ENCODE measurements at regions not wholly inside any gene's neighbourhood (a gene's known extent, or its start where the extent isn't known, plus 50 kb on each side); places are given as distances from the start of the nearest gene placed in this dataset.

DNA sequence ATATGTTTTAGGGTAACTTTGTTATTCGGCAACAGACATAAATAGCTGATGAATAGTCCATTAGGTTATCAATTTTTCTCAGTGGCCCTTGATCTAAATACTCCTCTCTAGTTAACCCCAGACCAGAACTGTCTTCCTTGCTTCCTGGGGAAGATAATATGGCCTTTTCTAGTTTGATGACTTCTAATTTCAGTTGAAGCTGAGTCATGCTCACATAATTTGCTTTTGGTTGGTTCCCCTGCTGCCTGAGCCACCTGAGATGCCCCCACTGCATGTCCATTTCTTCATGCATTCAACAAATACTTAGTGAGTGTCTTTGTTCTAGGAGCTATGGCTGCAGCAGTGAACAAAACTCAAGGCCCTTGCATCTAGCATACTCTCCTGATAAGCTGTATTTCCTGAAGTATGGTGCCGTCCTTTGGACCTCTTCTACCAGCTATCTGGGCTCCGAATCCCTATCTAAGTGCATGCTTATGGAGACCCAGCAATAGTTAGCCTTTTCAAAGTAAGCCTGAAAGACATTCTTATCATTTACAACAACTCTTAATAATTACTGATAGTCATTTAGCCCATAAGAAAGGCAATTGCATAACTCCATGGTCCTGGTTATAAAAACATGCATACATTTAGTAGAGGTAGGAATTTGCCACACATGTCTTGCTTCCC lies 84.5 kb upstream of the SLC12A2 start:
- no peaks in the 10 kb centered on the region for H3K9me3 Mint-ChIP-seq (ENCODE audit: insufficient read depth)
- ATAC-seq (ENCODE audit: low read depth): no peak
- POLR2A ChIA-PET: no interaction called here

DNA sequence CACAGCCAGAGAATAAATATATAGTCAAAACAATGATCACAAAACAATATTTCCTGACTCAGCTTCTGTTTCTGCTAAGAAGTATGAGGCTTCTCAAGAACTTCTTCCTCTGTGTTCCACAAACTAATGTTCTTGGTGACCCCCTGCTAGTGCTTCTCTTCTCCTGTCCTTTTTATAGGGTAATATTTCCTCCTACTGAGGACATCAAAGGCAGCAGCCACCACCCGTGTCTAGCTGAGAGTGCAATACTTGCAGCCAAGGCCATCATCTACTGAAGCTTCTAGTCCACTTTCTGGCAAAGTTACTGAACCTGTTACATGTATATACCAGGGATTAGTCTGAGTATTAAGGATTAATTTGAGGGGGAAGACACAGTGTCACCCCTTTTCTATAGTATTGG lies 83.7 kb upstream of the SLC12A2 start:
- Histone ChIP-seq H3K27me3 (replicated peaks in 1 of 4; ENCODE audit: control extremely low read depth in 1 of 4, control insufficient read depth in 3 of 4, insufficient read depth in 4 of 4, low read length in 3 of 4) (no peaks in the 10 kb centered on the region), H3K9me3 (ENCODE audit: control extremely low read depth in 1 of 3, control insufficient read depth in 2 of 3, insufficient read depth in 1 of 3, low read length in 2 of 3) (no peaks in the 10 kb centered on the region), H3K36me3 (replicated peaks in 1 of 2; ENCODE audit: control extremely low read depth in 1 of 2, control insufficient read depth in 1 of 2, extremely low read depth in 1 of 2, insufficient read depth in 2 of 2, low read length in 1 of 2) (peaks cover 0 to 5% of the 10 kb centered on the region in 2 experiments), H2AFZ (ENCODE audit: insufficient read depth, low read depth, low read length, poor library complexity, severe bottlenecking) (no peak overlapping the region), H3K27ac (ENCODE audit: low read length in 2 of 2) (no peak overlapping the region), H3K4me1 (ENCODE audit: control insufficient read depth in 2 of 2, insufficient read depth in 2 of 2, low read length in 2 of 2) (no peaks in the 10 kb centered on the region), H3K4me2 (replicated peaks; ENCODE audit: low read depth, low read length, poor library complexity, severe bottlenecking) (no peak overlapping the region), H4K20me1 (ENCODE audit: control insufficient read depth, insufficient read depth, low read length, poor library complexity, severe bottlenecking) (no peaks in the 10 kb centered on the region), H3K4me3 (ENCODE audit: control extremely low read depth in 1 of 5, extremely low read depth in 1 of 5, insufficient read depth in 1 of 5, low read depth in 2 of 5, low read length in 4 of 5) (no peak overlapping the region), H3K9ac (ENCODE audit: low read length) (no peak overlapping the region), H3K79me2 (ENCODE audit: control insufficient read depth, insufficient read depth, low read length) (no peaks in the 10 kb centered on the region)
- Mint-ChIP-seq H3K9me3 (ENCODE audit: insufficient read depth) (no peaks in the 10 kb centered on the region), H3K27me3 (no peaks in the 10 kb centered on the region), H3K4me1 (no peaks in the 10 kb centered on the region), H3K4me3 (no peak overlapping the region), H3K27ac (no peak overlapping the region)
- ATAC-seq (ENCODE audit: low read depth): no peak
- POLR2A ChIA-PET: no interaction called here
- DNase-seq: no peak
- no CpG with 5 or more reads among the region's 1 CpG for WGBS (ENCODE audit: insufficient coverage)
- CTCF ChIA-PET: no interaction called here
- TF ChIP-seq, protein P1, sequence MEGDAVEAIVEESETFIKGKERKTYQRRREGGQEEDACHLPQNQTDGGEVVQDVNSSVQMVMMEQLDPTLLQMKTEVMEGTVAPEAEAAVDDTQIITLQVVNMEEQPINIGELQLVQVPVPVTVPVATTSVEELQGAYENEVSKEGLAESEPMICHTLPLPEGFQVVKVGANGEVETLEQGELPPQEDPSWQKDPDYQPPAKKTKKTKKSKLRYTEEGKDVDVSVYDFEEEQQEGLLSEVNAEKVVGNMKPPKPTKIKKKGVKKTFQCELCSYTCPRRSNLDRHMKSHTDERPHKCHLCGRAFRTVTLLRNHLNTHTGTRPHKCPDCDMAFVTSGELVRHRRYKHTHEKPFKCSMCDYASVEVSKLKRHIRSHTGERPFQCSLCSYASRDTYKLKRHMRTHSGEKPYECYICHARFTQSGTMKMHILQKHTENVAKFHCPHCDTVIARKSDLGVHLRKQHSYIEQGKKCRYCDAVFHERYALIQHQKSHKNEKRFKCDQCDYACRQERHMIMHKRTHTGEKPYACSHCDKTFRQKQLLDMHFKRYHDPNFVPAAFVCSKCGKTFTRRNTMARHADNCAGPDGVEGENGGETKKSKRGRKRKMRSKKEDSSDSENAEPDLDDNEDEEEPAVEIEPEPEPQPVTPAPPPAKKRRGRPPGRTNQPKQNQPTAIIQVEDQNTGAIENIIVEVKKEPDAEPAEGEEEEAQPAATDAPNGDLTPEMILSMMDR (IDR thresholded peaks at IDR 0.05): no peak
- TF ChIP-seq EZH2 (IDR thresholded peaks at IDR 0.05; ENCODE audit: borderline replicate concordance, insufficient read depth, low read depth, low read length, poor library complexity, severe bottlenecking): no peak
- intact Hi-C loops (cut with micrococcal nuclease): no loop called here

More for the DNA sequence above, 84.5 kb upstream of the SLC12A2 start:
- Histone ChIP-seq H3K36me3 (replicated peaks in 1 of 2; ENCODE audit: control extremely low read depth in 1 of 2, control insufficient read depth in 1 of 2, extremely low read depth in 1 of 2, insufficient read depth in 2 of 2, low read length in 1 of 2) (peaks cover 0 to 5% of the 10 kb centered on the region in 2 experiments), H4K20me1 (ENCODE audit: control insufficient read depth, insufficient read depth, low read length, poor library complexity, severe bottlenecking) (no peaks in the 10 kb centered on the region), H3K79me2 (ENCODE audit: control insufficient read depth, insufficient read depth, low read length) (no peaks in the 10 kb centered on the region), H3K9ac (ENCODE audit: low read length) (no peak overlapping the region), H2AFZ (ENCODE audit: insufficient read depth, low read depth, low read length, poor library complexity, severe bottlenecking) (no peak overlapping the region), H3K4me1 (ENCODE audit: control insufficient read depth in 2 of 2, insufficient read depth in 2 of 2, low read length in 2 of 2) (no peaks in the 10 kb centered on the region), H3K4me3 (ENCODE audit: control extremely low read depth in 1 of 5, extremely low read depth in 1 of 5, insufficient read depth in 1 of 5, low read depth in 2 of 5, low read length in 4 of 5) (no peak overlapping the region), H3K27ac (ENCODE audit: low read length in 2 of 2) (no peak overlapping the region), H3K4me2 (replicated peaks; ENCODE audit: low read depth, low read length, poor library complexity, severe bottlenecking) (no peak overlapping the region), H3K9me3 (ENCODE audit: control extremely low read depth in 1 of 3, control insufficient read depth in 2 of 3, insufficient read depth in 1 of 3, low read length in 2 of 3) (no peaks in the 10 kb centered on the region), H3K27me3 (replicated peaks in 1 of 4; ENCODE audit: control extremely low read depth in 1 of 4, control insufficient read depth in 3 of 4, insufficient read depth in 4 of 4, low read length in 3 of 4) (no peaks in the 10 kb centered on the region)
- no peak overlapping the region for H3K27ac Mint-ChIP-seq
- CTCF ChIA-PET: no interaction called here
- intact Hi-C loops (cut with micrococcal nuclease): no loop called here
- H3K4me3 Mint-ChIP-seq: no peak overlapping the region
- no peaks in the 10 kb centered on the region for H3K27me3 Mint-ChIP-seq
- TF ChIP-seq EZH2 (IDR thresholded peaks at IDR 0.05; ENCODE audit: borderline replicate concordance, insufficient read depth, low read depth, low read length, poor library complexity, severe bottlenecking): no peak
- TF ChIP-seq, protein P1 (IDR thresholded peaks at IDR 0.05): no peak
- DNase-seq: no peak
- no peaks in the 10 kb centered on the region for H3K4me1 Mint-ChIP-seq
- WGBS (ENCODE audit: insufficient coverage): no CpG with 5 or more reads among the region's 3 CpGs
